GM19324 (cell line): ENCODE measurements at regions not wholly inside any gene's neighbourhood (a gene's known extent, or its start where the extent isn't known, plus 50 kb on each side); places are given as distances from the start of the nearest gene placed in this dataset.

Source experiments
- ATAC-seq: cut with Tn5 transposase; IDR thresholded peaks from one replicate; pipeline ENCODE4 v1.9.1; 2021; ENCODE audit warnings: mild to moderate bottlenecking, moderate library complexity; ENCODE audit not compliant: unreplicated experiment, low FRiP score

DNA sequence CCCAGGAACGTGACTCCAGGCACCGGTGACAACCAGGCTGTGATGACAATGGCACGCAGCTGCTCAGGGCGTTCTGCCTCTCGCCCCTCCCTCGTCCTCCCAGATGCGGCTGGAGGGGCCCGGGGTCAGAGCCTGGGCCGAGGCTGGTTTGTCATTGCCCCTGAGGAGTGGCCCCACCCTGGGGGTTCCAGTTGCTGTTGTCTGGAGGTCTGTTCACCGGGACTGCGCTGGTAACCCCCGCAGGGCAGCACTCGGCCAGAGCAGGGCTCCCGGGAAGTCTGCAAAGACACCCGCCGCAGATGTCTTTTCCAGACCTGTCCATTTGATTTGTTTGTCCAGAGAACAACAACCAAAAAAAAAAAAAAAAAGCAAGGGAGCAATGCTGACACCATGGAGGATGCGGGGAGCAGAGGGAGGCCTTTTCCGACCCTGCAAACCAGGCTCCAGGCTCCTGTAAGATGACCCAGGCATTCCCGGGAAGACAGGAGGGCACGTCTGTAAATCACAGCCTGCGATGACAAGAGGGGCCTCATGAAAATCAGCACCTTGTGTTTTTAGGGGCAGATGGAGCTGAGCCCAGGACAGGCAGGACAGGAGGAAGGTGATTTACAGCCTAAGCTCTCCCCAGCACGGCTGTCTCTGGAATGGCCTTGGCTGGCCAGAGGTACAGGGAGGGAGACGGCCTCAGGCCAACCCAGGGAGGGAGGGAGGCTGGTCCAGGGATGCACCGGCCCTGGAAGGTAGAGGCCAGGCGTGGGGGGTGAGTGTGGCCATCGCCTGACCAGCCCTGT lies 189.3 kb downstream of the ERMARD start:
- ATAC-seq: no peak

GRCh38 chr6:169939554-169940164 lies 188.2 kb downstream of the ERMARD start:
- no peak for ATAC-seq

- no peak for ATAC-seq
Observed at GRCh38 chr6:169938731-169939130, 187.3 kb downstream of the ERMARD start.

GRCh38 chr6:169938262-169938701 lies 186.9 kb downstream of the ERMARD start:
- no peak for ATAC-seq

GRCh38 chr6:169937389-169938261 lies 186.2 kb downstream of the ERMARD start:
- ATAC-seq: no peak

DNA sequence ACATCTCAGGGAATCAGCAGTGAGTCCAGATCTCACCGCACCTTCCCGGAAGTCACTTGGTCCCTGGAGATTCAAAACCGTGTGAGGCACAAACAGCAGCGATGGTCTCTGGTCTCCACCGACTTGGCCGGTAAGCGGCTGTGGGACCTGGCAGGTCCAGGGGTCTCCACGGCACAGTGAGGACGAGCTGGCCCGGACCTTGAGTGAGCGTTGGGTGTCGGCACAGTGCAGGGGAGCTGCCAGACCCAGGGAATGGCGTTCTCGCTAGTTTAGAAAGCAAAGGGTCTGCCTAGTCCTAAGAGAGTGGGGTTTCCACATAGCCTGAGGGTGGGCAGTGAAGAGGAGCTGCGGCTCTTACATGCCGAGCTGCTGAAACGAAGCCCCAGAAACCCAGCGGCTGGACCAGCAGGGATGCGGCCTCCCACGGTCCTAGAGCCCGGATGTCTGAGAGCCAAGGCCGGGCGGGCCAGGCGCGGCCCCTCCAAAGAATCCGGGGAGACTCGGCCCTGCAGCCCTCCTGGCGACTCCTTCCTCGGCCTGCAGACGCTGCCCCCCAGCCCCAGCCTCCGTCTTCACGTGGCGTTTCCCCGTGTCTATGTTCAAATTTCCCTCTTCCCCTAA lies 185.0 kb downstream of the ERMARD start:
- no peak for ATAC-seq

DNA sequence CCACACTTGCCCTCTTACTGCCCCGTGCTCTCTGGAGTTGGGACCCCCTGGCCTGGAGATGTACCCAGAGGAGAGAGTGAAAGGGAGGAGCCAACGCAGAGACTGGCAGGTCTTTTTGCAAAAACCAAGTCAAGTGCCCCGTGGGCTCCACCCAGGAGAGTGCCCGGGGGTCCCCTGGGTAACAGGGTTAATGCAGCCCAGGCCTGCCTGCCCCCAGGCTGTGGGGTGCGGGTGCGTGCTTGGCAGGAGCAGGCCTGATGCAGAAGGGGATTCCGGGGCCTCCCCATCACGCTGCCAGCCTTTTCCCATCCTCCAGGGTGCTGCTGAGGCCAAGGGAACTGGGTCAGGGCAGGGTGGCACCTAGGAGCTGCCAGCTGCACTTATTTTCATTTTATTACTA lies 184.4 kb downstream of the ERMARD start:
- no peak for ATAC-seq

- no peak for ATAC-seq
Observed at GRCh38 chr6:169935348-169935718, 183.9 kb downstream of the ERMARD start.

- ATAC-seq: no peak
Observed at GRCh38 chr6:169934699-169935347, 183.4 kb downstream of the ERMARD start.

- ATAC-seq: no peak
Observed at GRCh38 chr6:169933839-169934698, 182.6 kb downstream of the ERMARD start.

- ATAC-seq: no peak
Observed at GRCh38 chr6:169933251-169933821, 181.9 kb downstream of the ERMARD start.

DNA sequence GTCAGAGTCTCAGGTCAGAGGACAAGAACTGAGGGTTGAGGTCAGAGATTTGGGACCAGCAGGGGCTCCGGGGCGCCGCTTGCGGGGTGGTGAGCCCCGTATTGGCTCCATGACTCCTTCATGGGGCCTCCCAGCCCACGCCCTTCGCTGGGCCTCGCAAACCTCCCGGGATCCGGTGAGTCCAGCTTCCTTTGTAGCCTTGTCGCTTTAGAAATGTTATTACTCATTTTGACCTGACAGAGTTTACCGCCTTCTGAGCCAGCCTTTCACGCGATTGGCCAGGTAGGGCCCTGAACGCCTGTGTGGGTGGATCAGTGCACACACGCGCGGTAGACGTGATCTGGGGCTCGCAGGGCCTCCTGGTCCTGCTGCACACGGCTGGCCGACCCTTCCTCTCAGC lies 181.1 kb downstream of the ERMARD start:
- ATAC-seq: no peak

DNA sequence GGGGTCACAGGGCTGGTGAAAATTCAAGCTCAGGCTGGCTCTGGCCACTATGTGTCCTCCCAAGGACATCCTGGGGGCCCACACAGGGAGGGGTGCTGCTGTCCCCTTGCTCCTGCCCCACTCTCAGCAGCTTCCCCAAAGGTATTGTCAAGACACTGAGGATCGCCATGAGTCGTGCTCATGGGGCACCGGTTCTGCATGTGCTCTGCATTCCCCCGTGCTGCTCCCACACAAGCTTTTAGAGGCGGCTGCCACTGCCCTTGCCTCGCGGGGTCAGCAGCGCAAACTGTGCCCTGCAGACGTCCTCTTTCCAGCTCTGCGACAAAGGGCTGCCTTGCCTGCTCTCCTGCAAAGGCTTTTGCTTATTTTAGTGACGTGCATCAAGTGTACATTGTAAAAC lies 179.8 kb downstream of the ERMARD start:
- ATAC-seq: no peak

GRCh38 chr6:169930799-169931198 lies 179.4 kb downstream of the ERMARD start:
- no peak for ATAC-seq

DNA sequence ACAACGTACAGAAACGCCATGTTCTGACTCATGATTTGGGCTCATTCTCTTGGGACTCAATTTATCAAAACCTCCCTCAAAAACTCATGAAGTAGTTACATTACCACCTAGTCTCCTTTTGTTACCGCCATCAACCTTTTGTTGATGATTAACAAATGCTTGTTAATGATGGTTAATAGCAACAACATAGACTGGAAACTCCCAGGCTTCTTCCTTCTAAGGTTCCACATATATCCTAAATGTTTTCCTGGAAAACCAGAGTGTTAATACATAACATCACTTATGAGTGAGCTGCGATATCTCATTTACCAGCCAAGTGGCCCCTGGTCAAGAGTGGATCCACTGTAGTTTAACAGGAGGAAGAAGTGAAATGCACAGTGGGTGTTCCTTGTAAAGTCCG lies 176.3 kb downstream of the ERMARD start:
- ATAC-seq: no peak

DNA sequence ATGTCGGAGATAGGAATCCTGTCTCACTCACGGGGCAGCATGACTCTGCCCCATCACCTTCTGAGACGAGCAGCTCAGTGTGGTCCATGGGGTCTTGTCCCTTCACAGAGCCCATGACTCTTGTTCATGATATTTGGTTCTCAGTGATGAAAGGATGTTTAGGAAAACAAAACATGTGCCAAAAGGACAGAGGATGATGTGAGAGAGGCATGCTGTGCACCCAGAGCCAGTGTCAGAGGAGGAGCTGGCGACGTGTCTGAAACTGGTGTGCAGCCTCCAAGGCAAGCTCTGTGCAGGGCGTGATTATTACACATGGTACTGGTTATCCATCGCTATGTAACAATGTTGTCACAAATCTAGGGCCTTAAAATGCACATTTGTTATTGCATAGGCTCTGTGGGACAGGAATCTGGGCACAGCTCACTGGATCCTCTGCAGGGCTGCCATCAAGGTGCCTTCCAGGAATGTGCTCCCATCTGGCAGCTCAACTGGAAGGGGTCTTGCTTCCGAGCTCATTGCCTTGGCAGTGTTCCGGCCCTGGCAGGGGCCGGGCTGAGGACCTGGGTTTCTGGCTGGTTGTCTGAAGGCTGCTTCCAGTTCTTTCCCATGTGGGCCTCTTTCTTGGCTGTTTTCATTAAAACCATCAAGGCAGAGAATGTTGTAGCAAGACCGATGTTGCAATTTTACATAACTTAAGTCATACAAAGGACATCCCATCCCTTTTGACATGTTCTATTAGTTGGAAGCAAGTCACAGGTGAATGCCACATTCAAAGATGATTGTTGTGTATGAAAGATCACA lies 175.4 kb downstream of the ERMARD start:
- no peak for ATAC-seq

GRCh38 chr6:169923468-169924464 lies 172.3 kb downstream of the ERMARD start:
- ATAC-seq: no peak
